ENCODE measurements at regions not wholly inside any gene's neighbourhood (a gene's known extent, or its start where the extent isn't known, plus 50 kb on each side); places are given as distances from the start of the nearest gene placed in this dataset.

- TF ChIP-seq, protein P1, sequence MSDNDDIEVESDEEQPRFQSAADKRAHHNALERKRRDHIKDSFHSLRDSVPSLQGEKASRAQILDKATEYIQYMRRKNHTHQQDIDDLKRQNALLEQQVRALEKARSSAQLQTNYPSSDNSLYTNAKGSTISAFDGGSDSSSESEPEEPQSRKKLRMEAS (IDR thresholded peaks at IDR 0.05; ENCODE audit: insufficient read depth, insufficient read length) = no peak
- no peak for TF ChIP-seq MYC (IDR thresholded peaks at IDR 0.05; ENCODE audit: low read depth, low read length)
- TF ChIP-seq FOS (IDR thresholded peaks at IDR 0.05; ENCODE audit: borderline replicate concordance, insufficient read depth, low read length) = no peak
- no peak for TF ChIP-seq JUN (IDR thresholded peaks at IDR 0.05; ENCODE audit: borderline replicate concordance, insufficient read depth, insufficient read length, low read depth)
- TF ChIP-seq EZH2 (IDR thresholded peaks at IDR 0.05; ENCODE audit: borderline replicate concordance, low read depth, low read length, severe bottlenecking) = no peak
- TF ChIP-seq GATA2 (IDR thresholded peaks at IDR 0.05; ENCODE audit: insufficient read depth, insufficient read length, low read depth, low read length) = no peak
- TF ChIP-seq POLR2AphosphoS5 (IDR thresholded peaks at IDR 0.05; ENCODE audit: insufficient read depth, low read depth, low read length) = no peak
- TF ChIP-seq POLR2A (IDR thresholded peaks at IDR 0.05; ENCODE audit: low read depth, low read length) = no peak
- Histone ChIP-seq H2AFZ (ENCODE audit: low read depth, low read length) (no peak overlapping the region), H3K4me1 (ENCODE audit: control insufficient read depth, extremely low read depth, insufficient read depth, low read length) (peaks cover 25% of the 10 kb centered on the region), H3K27me3 (ENCODE audit: control insufficient read depth in 2 of 2, insufficient read depth in 2 of 2, low read length in 2 of 2) (peaks cover 12 to 17% of the 10 kb centered on the region in 2 experiments), H3K36me3 (ENCODE audit: control insufficient read depth in 2 of 2, extremely low read depth in 1 of 2, insufficient read depth in 2 of 2, low read length in 2 of 2) (no peaks in the 10 kb centered on the region), H3K79me2 (ENCODE audit: control insufficient read depth, insufficient read depth, low read length) (no peaks in the 10 kb centered on the region), H3K9me3 (replicated peaks; ENCODE audit: control insufficient read depth, insufficient read depth, low read length) (no peaks in the 10 kb centered on the region), H3K9ac (replicated peaks; ENCODE audit: extremely low read depth, insufficient read depth, low read length) (no peak overlapping the region), H3K9me1 (replicated peaks; ENCODE audit: control insufficient read depth, extremely low read depth, insufficient read depth, low read length) (no peaks in the 10 kb centered on the region), H4K20me1 (replicated peaks; ENCODE audit: control insufficient read depth, extremely low read depth, insufficient read depth, low read length) (no peaks in the 10 kb centered on the region), H3K27ac (ENCODE audit: insufficient read depth, low read depth, low read length) (no peak overlapping the region), H3K4me2 (ENCODE audit: insufficient read depth, low read length) (no peak overlapping the region), H3K4me3 (replicated peaks in 1 of 3; ENCODE audit: insufficient read depth in 1 of 3, low read depth in 1 of 3, low read length in 3 of 3) (no peak overlapping the region)
- DNase-seq (ENCODE audit: low read depth, low spot score) (no peak), FAIRE-seq (no peak)
- dilution Hi-C loops (cut with MboI; ENCODE audit: extremely low pct_ligation_motif_present, low sequenced_read_pairs) (no loop called here), intact Hi-C loops (cut with micrococcal nuclease) (loop anchor here (5.0 kb wide), 1 partner anchor 131 kb away; no protein-coding TSS in a partner anchor)
- CTCF ChIA-PET = interaction anchor here (1.0 to 2.5 kb wide), 3 partner anchors 17 to 593 kb away, joined by 3 to 17 read pairs (median 13); no protein-coding TSS in a partner anchor
- POLR2A ChIA-PET = no interaction called here
- BruUV-seq (replicated peaks) = no TSS peak
Measured at GRCh38 chr7:25853314-25853713, 298.7 kb upstream of the NFE2L3 start.

DNA sequence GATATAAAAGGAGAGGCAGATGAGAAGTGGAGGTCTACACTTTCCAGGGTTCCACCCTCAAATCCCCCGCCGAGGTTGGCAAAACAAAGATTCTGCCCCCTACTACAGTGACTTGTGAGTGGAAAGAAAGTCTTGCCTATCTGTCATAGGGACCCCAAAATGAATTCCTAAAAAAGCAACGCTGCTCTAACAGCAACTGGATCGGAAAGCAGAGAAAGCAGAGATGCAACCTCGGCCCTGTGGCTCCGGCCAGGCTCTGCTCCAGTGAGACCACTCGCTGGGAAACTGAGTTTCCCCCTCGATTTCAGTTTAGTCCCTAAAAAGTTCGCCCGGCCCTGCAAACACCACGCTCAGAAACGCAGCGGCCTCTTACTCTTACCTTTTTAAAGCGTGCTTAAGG is 297.9 kb upstream of the NFE2L3 start:
- peaks cover 18 to 24% of the 10 kb centered on the region in 2 experiments for H3K27me3 ChIP-seq (ENCODE audit: control insufficient read depth in 2 of 2, insufficient read depth in 2 of 2, low read length in 2 of 2)
- BruUV-seq (replicated peaks) = no TSS peak
- peak overlapping the region; percentile 83 for H3K4me2 ChIP-seq (ENCODE audit: insufficient read depth, low read length)
- intact Hi-C loops (cut with micrococcal nuclease) = loop anchor here (5.0 kb wide), 1 partner anchor 132 kb away; no protein-coding TSS in a partner anchor
- no peaks in the 10 kb centered on the region for H4K20me1 ChIP-seq (replicated peaks; ENCODE audit: control insufficient read depth, extremely low read depth, insufficient read depth, low read length)
- DNase-seq (ENCODE audit: low read depth, low spot score) (peak; percentile 8), FAIRE-seq (no peak)
- no peak overlapping the region for H3K27ac ChIP-seq (ENCODE audit: insufficient read depth, low read depth, low read length)
- no peaks in the 10 kb centered on the region for H3K9me1 ChIP-seq (replicated peaks; ENCODE audit: control insufficient read depth, extremely low read depth, insufficient read depth, low read length)
- H2AFZ ChIP-seq (ENCODE audit: low read depth, low read length) = peak overlapping the region; percentile 8
- ChIA-PET CTCF (interaction anchor here (0.8 to 2.0 kb wide), 11 partner anchors 10 to 594 kb away, joined by 3 to 13 read pairs (median 5); no protein-coding TSS in a partner anchor), POLR2A (no interaction called here)
- H3K79me2 ChIP-seq (ENCODE audit: control insufficient read depth, insufficient read depth, low read length) = no peaks in the 10 kb centered on the region
- H3K4me1 ChIP-seq (ENCODE audit: control insufficient read depth, extremely low read depth, insufficient read depth, low read length) = peaks cover 25% of the 10 kb centered on the region
- no peak overlapping the region for H3K9ac ChIP-seq (replicated peaks; ENCODE audit: extremely low read depth, insufficient read depth, low read length)
- no peak for TF ChIP-seq JUN (IDR thresholded peaks at IDR 0.05; ENCODE audit: borderline replicate concordance, insufficient read depth, insufficient read length, low read depth)
- TF ChIP-seq MYC (IDR thresholded peaks at IDR 0.05; ENCODE audit: low read depth, low read length) = no peak
- TF ChIP-seq EZH2 (IDR thresholded peaks at IDR 0.05; ENCODE audit: borderline replicate concordance, low read depth, low read length, severe bottlenecking) = no peak
- TF ChIP-seq POLR2A (IDR thresholded peaks at IDR 0.05; ENCODE audit: low read depth, low read length) = no peak
- TF ChIP-seq GATA2 (IDR thresholded peaks at IDR 0.05; ENCODE audit: insufficient read depth, insufficient read length, low read depth, low read length) = no peak
- TF ChIP-seq, protein P1 (IDR thresholded peaks at IDR 0.05; ENCODE audit: insufficient read depth, insufficient read length) = no peak
- TF ChIP-seq POLR2AphosphoS5 (IDR thresholded peaks at IDR 0.05; ENCODE audit: insufficient read depth, low read depth, low read length) = no peak
- TF ChIP-seq, protein P2, sequence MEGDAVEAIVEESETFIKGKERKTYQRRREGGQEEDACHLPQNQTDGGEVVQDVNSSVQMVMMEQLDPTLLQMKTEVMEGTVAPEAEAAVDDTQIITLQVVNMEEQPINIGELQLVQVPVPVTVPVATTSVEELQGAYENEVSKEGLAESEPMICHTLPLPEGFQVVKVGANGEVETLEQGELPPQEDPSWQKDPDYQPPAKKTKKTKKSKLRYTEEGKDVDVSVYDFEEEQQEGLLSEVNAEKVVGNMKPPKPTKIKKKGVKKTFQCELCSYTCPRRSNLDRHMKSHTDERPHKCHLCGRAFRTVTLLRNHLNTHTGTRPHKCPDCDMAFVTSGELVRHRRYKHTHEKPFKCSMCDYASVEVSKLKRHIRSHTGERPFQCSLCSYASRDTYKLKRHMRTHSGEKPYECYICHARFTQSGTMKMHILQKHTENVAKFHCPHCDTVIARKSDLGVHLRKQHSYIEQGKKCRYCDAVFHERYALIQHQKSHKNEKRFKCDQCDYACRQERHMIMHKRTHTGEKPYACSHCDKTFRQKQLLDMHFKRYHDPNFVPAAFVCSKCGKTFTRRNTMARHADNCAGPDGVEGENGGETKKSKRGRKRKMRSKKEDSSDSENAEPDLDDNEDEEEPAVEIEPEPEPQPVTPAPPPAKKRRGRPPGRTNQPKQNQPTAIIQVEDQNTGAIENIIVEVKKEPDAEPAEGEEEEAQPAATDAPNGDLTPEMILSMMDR (IDR thresholded peaks at IDR 0.05; ENCODE audit: extremely low read depth in 1 of 2, insufficient read depth in 1 of 2, low read depth in 1 of 2, low read length in 2 of 2) = no peak
- no peak for TF ChIP-seq FOS (IDR thresholded peaks at IDR 0.05; ENCODE audit: borderline replicate concordance, insufficient read depth, low read length)
- no peaks in the 10 kb centered on the region for H3K36me3 ChIP-seq (ENCODE audit: control insufficient read depth in 2 of 2, extremely low read depth in 1 of 2, insufficient read depth in 2 of 2, low read length in 2 of 2)
- no peak overlapping the region for H3K4me3 ChIP-seq (replicated peaks in 1 of 3; ENCODE audit: insufficient read depth in 1 of 3, low read depth in 1 of 3, low read length in 3 of 3)
- dilution Hi-C loops (cut with MboI; ENCODE audit: extremely low pct_ligation_motif_present, low sequenced_read_pairs) = no loop called here
- H3K9me3 ChIP-seq (replicated peaks; ENCODE audit: control insufficient read depth, insufficient read depth, low read length) = no peaks in the 10 kb centered on the region
